GM12891 (cell line): ENCODE measurements at regions not wholly inside any gene's neighbourhood (a gene's known extent, or its start where the extent isn't known, plus 50 kb on each side); places are given as distances from the start of the nearest gene placed in this dataset.

ENCODE experiments used
- POLR2A ChIP-seq: IDR thresholded peaks from 2 replicates; pipeline ENCODE4 v1.6.1; 2011; ENCODE audit warnings: low read depth, low read length, control low read depth
- POLR2AphosphoS5 ChIP-seq: IDR thresholded peaks from 2 replicates; pipeline ENCODE4 v1.6.1; 2011; ENCODE audit warnings: low read depth, low read length, control low read depth
- SPI1 ChIP-seq: IDR thresholded peaks from 2 replicates; pipeline ENCODE4 v1.6.1; 2011; ENCODE audit warnings: low read depth, low read length, control low read depth
- TAF1 ChIP-seq: IDR thresholded peaks from 2 replicates; pipeline ENCODE4 v1.6.1; 2011; ENCODE audit warnings: low read depth, low read length, control low read depth

DNA sequence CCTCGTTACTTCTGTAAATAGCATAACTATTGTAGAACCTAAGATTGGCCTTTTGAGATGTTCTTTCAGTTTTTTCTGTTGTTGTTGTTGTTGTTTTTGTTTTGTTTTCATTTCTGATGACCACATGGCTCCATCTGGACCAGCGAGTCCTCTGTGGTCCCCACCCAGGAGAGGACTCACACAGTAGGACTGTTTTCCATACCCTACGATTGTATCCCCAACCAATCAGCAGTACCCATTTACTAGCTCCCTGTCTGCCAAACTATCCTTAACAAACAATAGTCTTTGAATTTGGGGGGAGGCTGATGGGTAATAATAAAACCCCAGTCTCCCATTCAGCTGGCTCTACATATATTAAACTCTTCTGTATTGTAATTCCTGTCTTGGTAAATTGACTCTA, 329.5 kb downstream of the SEMA3D start:
- TF ChIP-seq POLR2AphosphoS5 = no peak
- no peak for TF ChIP-seq POLR2A
- no peak for TF ChIP-seq TAF1
- TF ChIP-seq SPI1 = no peak
